Naive thymus-derived CD4-positive, alpha-beta T cell (primary cell): ENCODE measurements at regions not wholly inside any gene's neighbourhood (a gene's known extent, or its start where the extent isn't known, plus 50 kb on each side); places are given as distances from the start of the nearest gene placed in this dataset.

Experiments
- ATAC-seq: fragments of 150-1000 bp; cut with Tn5 transposase; 2 replicates; pipeline ENCODE4 v1.10.0; 2021; ENCODE audit warnings: mild to moderate bottlenecking, moderate library complexity
- CTCF ChIA-PET: fragments of 350-600 bp; sonication (Branson Sonifier 250); formaldehyde crosslinking; loops from one replicate; lab custom pipeline; 2021; ENCODE audit warnings: antibody characterized with exemption; lab: Charles Lee
- POLR2A ChIA-PET: fragments of 350-600 bp; sonication (Branson Sonifier 250); formaldehyde crosslinking; loops from one replicate; lab custom pipeline; 2021; ENCODE audit warnings: antibody characterized with exemption, inconsistent platforms; lab: Charles Lee
- DNase-seq, 9 donors: peaks; one replicate each; pipeline versions ENCODE4 v3.0.0 to v3.0.0-alpha.2; 2020 to 2022; ENCODE audit warnings: mixed read lengths in 1 of 9
- H3K27ac ChIP-seq: one replicate; pipeline ENCODE4 v1.7.0; 2013; ENCODE audit warnings: mild to moderate bottlenecking, low read depth, low read length, moderate library complexity
- H3K27me3 ChIP-seq, 2 donors: one replicate each; pipeline ENCODE4 v1.7.0; 2013; ENCODE audit warnings: low read length in 2 of 2, mild to moderate bottlenecking in 2 of 2, moderate library complexity in 2 of 2; ENCODE audit not compliant: control insufficient read depth in 2 of 2, insufficient read depth in 2 of 2
- H3K36me3 ChIP-seq, 3 experiments: 1 replicate in 2 of 3; 2 replicates in 1 of 3; pipeline ENCODE4 v1.7.0; 2013; ENCODE audit warnings: low read length in 3 of 3, mild to moderate bottlenecking in 3 of 3, moderate library complexity in 1 of 3; ENCODE audit not compliant: insufficient read depth in 3 of 3, control insufficient read depth in 2 of 3
- H3K4me1 ChIP-seq, 2 donors: one replicate each; pipeline ENCODE4 v1.7.0; 2013; ENCODE audit warnings: low read length in 2 of 2, mild to moderate bottlenecking in 2 of 2, moderate library complexity in 1 of 2; ENCODE audit not compliant: control insufficient read depth in 2 of 2, insufficient read depth in 2 of 2
- H3K4me3 ChIP-seq: 2 replicates; pipeline ENCODE4 v1.7.0; 2013; ENCODE audit warnings: mild to moderate bottlenecking, low read length
- H3K9me3 ChIP-seq, 3 experiments: 1 replicate in 2 of 3; 2 replicates in 1 of 3; pipeline ENCODE4 v1.7.0; 2013; ENCODE audit warnings: low read length in 3 of 3; ENCODE audit not compliant: control insufficient read depth in 2 of 3
- H3K27ac Mint-ChIP-seq, 9 donors: one replicate each; pipeline ENCODE4 v1.8.0; 2020 to 2022; ENCODE audit warnings: mixed read lengths in 9 of 9, mild to moderate bottlenecking in 8 of 9, moderate library complexity in 5 of 9, inconsistent platforms in 2 of 9
- H3K27me3 Mint-ChIP-seq, 5 donors: one replicate each; pipeline ENCODE4 v1.8.0; 2021 to 2022; ENCODE audit warnings: mixed read lengths in 5 of 5, mild to moderate bottlenecking in 1 of 5
- H3K36me3 Mint-ChIP-seq, 5 donors: one replicate each; pipeline ENCODE4 v1.8.0; 2020 to 2022; ENCODE audit warnings: mixed read lengths in 5 of 5, mild to moderate bottlenecking in 3 of 5, inconsistent platforms in 1 of 5
- H3K4me1 Mint-ChIP-seq, 7 donors: one replicate each; pipeline ENCODE4 v1.8.0; 2020 to 2022; ENCODE audit warnings: mixed read lengths in 7 of 7, mild to moderate bottlenecking in 3 of 7, inconsistent platforms in 1 of 7
- H3K4me3 Mint-ChIP-seq, 10 donors: one replicate each; pipeline ENCODE4 v1.8.0; 2020 to 2022; ENCODE audit warnings: mild to moderate bottlenecking in 10 of 10, mixed read lengths in 10 of 10, moderate library complexity in 6 of 10, inconsistent platforms in 2 of 10
- H3K9me3 Mint-ChIP-seq, 11 donors: one replicate each; pipeline ENCODE4 v1.8.0; 2020 to 2022; ENCODE audit warnings: mixed read lengths in 11 of 11, mild to moderate bottlenecking in 4 of 11, inconsistent platforms in 1 of 11, moderate library complexity in 1 of 11
- intact Hi-C, 2 donors: fragments of 100-400 bp; cut with micrococcal nuclease; formaldehyde crosslinking; loops; one replicate each; pipeline ENCODE4 v1.15.1; 2023

DNA sequence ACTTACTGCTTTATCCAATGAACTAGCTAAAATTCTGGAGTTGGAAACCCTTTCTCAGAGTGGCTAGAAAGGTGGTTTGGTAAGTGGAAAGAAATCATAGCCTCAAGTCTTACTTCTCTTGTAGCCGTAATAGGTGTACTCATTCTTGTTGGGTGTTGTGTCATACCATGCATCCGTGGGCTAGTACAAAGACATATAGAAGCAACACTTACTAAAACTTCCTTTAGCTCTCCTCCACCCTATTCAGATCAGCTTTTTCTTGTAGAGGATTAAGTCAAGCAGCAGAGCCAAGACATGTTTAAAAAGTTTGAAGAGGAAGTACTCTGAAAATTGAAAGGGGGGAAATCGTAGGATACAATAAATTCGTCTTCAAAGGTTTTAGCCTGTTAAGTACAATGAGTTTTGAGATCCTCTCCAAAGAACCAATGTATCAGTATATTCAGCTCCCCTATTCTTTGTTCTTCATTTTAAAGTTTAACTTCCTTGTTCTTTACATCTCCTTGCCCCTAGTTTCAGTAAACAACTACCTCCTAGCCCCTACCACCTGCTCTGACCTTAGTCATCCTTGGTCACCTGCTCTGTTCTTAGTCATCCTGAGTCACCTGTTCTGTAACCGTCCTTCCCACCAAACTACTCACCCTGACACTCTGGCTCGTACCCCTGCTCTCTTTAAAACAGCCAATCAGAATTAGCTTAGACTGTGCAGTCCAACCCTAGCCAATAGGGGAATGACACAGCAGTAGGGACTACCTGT, 62.1 kb upstream of the DEUP1 start:
- intact Hi-C loops, result no loop called here
- Histone ChIP-seq H3K36me3 (no peaks in the 10 kb centered on the region), H3K4me3 (no peak overlapping the region), H3K4me1 (no peaks in the 10 kb centered on the region), H3K27ac (no peak overlapping the region), H3K9me3 (no peaks in the 10 kb centered on the region), H3K27me3 (no peaks in the 10 kb centered on the region)
- ATAC-seq, result no peak
- no peak for DNase-seq
- ChIA-PET POLR2A (no interaction called here), CTCF (no interaction called here)
- peaks cover 2 to 22% (median 9%) of the 10 kb centered on the region in 5 donors for H3K27me3 Mint-ChIP-seq
- no peak overlapping the region for H3K4me3 Mint-ChIP-seq
- H3K36me3 Mint-ChIP-seq, result no peaks in the 10 kb centered on the region
- peaks cover 0 to 19% (median 6%) of the 10 kb centered on the region in 11 donors for H3K9me3 Mint-ChIP-seq
- H3K27ac Mint-ChIP-seq, result no peak overlapping the region
- no peaks in the 10 kb centered on the region for H3K4me1 Mint-ChIP-seq

DNA sequence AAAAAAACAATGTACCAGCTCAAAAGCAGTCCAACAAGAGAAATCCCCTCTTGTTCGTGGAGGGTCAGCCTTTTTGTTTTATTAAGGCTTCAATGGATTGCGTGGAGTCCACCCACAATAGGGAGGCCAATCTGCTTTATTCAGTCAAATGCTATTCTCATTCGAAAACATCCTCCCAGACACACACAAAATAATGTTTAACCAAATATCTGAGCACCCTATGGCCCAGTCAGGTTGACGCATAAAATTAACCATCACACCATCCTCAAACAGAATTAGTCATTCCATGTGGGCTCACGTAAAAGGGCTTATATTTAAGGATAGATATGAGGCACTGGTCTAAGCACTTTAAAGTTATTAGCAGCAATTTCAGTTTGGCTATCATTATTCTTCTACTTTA, 58.9 kb upstream of the DEUP1 start:
- DNase-seq (no peak), ATAC-seq (no peak)
- peaks cover 0 to 1% (median 0%) of the 10 kb centered on the region in 7 donors for H3K4me1 Mint-ChIP-seq
- H3K27me3 ChIP-seq, result no peaks in the 10 kb centered on the region
- H3K4me3 ChIP-seq, result no peak overlapping the region
- H3K36me3 ChIP-seq, result no peaks in the 10 kb centered on the region
- H3K36me3 Mint-ChIP-seq, result no peaks in the 10 kb centered on the region
- ChIA-PET POLR2A (no interaction called here), CTCF (no interaction called here)
- H3K27ac ChIP-seq, result no peak overlapping the region
- intact Hi-C loops, result no loop called here
- no peaks in the 10 kb centered on the region for H3K9me3 ChIP-seq
- H3K9me3 Mint-ChIP-seq, result peaks cover 0 to 19% (median 6%) of the 10 kb centered on the region in 11 donors
- no peak overlapping the region for H3K27ac Mint-ChIP-seq
- H3K4me1 ChIP-seq, result no peaks in the 10 kb centered on the region
- H3K4me3 Mint-ChIP-seq, result no peak overlapping the region
- H3K27me3 Mint-ChIP-seq, result peaks cover 0 to 22% (median 8%) of the 10 kb centered on the region in 5 donors

DNA sequence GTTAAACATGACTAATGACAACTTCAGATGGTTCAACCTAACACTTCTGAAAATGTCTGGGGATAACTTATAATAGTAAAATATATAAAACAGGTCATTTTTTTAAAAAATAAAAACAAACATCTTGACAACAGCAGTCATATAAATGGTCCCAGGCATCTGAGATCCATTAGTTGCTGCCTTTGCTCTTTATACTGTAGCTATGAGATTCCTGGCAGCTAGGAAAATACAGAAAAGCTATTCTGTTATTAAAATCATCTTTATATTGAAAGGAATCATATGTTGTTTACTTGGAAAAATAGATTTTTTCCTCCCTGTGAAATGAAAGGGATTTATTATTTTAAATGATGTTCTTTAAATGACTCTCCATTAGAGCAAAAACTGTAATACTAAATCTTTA, 55.7 kb upstream of the DEUP1 start:
- Mint-ChIP-seq H3K27ac (no peak overlapping the region), H3K4me3 (no peak overlapping the region), H3K36me3 (no peaks in the 10 kb centered on the region), H3K27me3 (peaks cover 0 to 8% (median 4%) of the 10 kb centered on the region in 5 donors), H3K9me3 (peaks cover 0 to 3% (median 0%) of the 10 kb centered on the region in 11 donors), H3K4me1 (peaks cover 0 to 1% (median 0%) of the 10 kb centered on the region in 7 donors)
- H3K9me3 ChIP-seq, result no peaks in the 10 kb centered on the region
- ChIA-PET CTCF (no interaction called here), POLR2A (no interaction called here)
- no peak overlapping the region for H3K27ac ChIP-seq
- no peaks in the 10 kb centered on the region for H3K4me1 ChIP-seq
- intact Hi-C loops, result no loop called here
- H3K36me3 ChIP-seq, result no peaks in the 10 kb centered on the region
- ATAC-seq (no peak), DNase-seq (no peak)
- no peak overlapping the region for H3K4me3 ChIP-seq
- H3K27me3 ChIP-seq, result no peaks in the 10 kb centered on the region

DNA sequence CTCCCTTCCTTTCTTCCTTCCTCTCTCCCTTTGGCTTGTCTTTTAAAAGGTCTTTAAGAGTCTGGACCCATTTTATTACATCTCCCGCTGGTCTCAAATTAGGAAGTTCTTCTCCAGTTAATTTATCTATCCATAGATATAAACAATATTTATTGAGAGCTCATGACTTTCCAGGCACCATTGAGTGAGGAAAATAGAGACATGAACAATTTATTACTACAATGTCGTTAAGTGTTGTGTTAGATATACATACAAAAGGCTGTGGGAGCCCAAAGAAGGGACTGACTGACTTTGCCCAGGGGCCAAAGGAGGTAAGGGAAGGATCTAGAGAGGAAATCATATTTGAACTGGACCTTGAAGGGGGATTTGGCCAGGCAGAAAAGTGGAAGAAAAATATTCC, 51.6 kb upstream of the DEUP1 start:
- H3K27ac ChIP-seq, result no peak overlapping the region
- Mint-ChIP-seq H3K4me1 (peaks cover 0 to 1% (median 0%) of the 10 kb centered on the region in 7 donors), H3K9me3 (no peaks in the 10 kb centered on the region), H3K4me3 (no peak overlapping the region), H3K27ac (no peak overlapping the region), H3K36me3 (no peaks in the 10 kb centered on the region), H3K27me3 (peaks cover 0 to 6% (median 4%) of the 10 kb centered on the region in 5 donors)
- POLR2A ChIA-PET, result no interaction called here
- no peak for DNase-seq
- H3K4me1 ChIP-seq, result no peaks in the 10 kb centered on the region
- no peak for ATAC-seq
- H3K27me3 ChIP-seq, result no peaks in the 10 kb centered on the region
- intact Hi-C loops, result no loop called here
- CTCF ChIA-PET, result no interaction called here
- H3K36me3 ChIP-seq, result no peaks in the 10 kb centered on the region
- no peak overlapping the region for H3K4me3 ChIP-seq
- H3K9me3 ChIP-seq, result no peaks in the 10 kb centered on the region

DNA sequence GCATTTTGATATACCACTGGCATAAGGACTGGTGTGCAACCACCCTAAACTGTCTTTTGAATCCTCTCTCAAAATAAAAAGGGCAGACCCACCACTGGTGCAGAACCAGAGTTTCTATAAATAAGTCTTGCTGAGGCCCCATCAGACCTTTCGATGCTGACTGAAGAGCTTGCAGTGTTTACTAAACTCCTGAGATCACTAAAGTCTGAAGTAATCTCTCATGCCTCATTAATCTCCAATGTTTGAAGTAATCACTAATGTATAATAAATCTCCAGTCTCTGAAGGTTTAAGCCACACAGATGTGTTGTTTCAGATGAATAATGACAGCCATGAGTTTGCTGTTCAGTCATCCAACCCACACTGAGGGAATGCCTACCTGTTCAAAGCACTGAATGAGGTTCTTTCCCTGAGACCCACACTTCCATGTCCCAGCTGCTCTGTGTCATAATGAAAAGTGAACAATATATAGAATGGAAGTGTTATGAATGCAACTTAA, 50.6 kb upstream of the DEUP1 start:
- DNase-seq (no peak), ATAC-seq (no peak)
- Mint-ChIP-seq H3K27ac (no peak overlapping the region), H3K9me3 (no peaks in the 10 kb centered on the region), H3K4me1 (peaks cover 0 to 1% (median 0%) of the 10 kb centered on the region in 7 donors), H3K36me3 (no peaks in the 10 kb centered on the region), H3K4me3 (no peak overlapping the region), H3K27me3 (peaks cover 0 to 9% (median 4%) of the 10 kb centered on the region in 5 donors)
- Histone ChIP-seq H3K4me3 (no peak overlapping the region), H3K27ac (no peak overlapping the region), H3K4me1 (no peaks in the 10 kb centered on the region), H3K9me3 (no peaks in the 10 kb centered on the region), H3K36me3 (no peaks in the 10 kb centered on the region), H3K27me3 (no peaks in the 10 kb centered on the region)
- ChIA-PET CTCF (no interaction called here), POLR2A (no interaction called here)
- intact Hi-C loops, result no loop called here
